Ovary (tissue), 7 donors: ENCODE measurements at regions not wholly inside any gene's neighbourhood (a gene's known extent, or its start where the extent isn't known, plus 50 kb on each side); places are given as distances from the start of the nearest gene placed in this dataset.

Experiments used
- DNase-seq, 5 donors: peaks; one replicate each; pipeline ENCODE4 v3.0.0-alpha.2; 2019 to 2020
- H3K27ac ChIP-seq, 2 donors: fragments of 200-600 bp; one replicate each; pipeline versions ENCODE4 v1.5.1 to v1.8.0; 2019 to 2022
- H3K27me3 ChIP-seq: fragments of 200-600 bp; one replicate; pipeline ENCODE4 v1.8.0; 2022
- H3K36me3 ChIP-seq: fragments of 200-600 bp; sonication (generic); one replicate; pipeline ENCODE4 v1.5.1; 2019
- H3K4me1 ChIP-seq: one replicate; pipeline ENCODE4 v1.8.1; 2013; ENCODE audit warnings: mild to moderate bottlenecking, moderate library complexity; ENCODE audit not compliant: insufficient read depth
- H3K4me3 ChIP-seq: fragments of 200-600 bp; sonication (generic); one replicate; pipeline ENCODE4 v1.5.1; 2017
- H3K9me3 ChIP-seq, 2 donors: fragments of 200-600 bp in 1 of 2; sonication (generic) in 1 of 2; one replicate each; pipeline versions ENCODE4 v1.5.1 to v1.8.1; 2013 to 2019; ENCODE audit warnings: mild to moderate bottlenecking in 1 of 2, moderate library complexity in 1 of 2
- EP300 ChIP-seq: sonication (generic); formaldehyde crosslinking; IDR thresholded peaks from one replicate; pipeline ENCODE4 v1.6.1; 2017; ENCODE audit warnings: antibody characterized with exemption
- POLR2A ChIP-seq: fragments of 450-650 bp; IDR thresholded peaks from one replicate; pipeline ENCODE4 v1.6.1; 2017; ENCODE audit warnings: antibody characterized with exemption, mild to moderate bottlenecking, moderate library complexity
- WGBS, 3 donors: extraction: QIAGEN DNeasy Blood & Tissue Kit in 1 of 3; methylation state at CpG; one replicate each; pipeline versions ENCODE4 v1.1.5 to v1.1.7; 2013 to 2017; 5-methylcytosine and 5-hydroxymethylcytosine counted together
- intact Hi-C, 4 donors: fragments of 100-400 bp; cut with DNase I; formaldehyde crosslinking; loops; one replicate each; pipeline versions ENCODE4 v1.11.0 to v1.15.1; 2022 to 2023
- TF ChIP-seq, protein P1 (sequence below), 3 donors: fragments of 450-650 bp in 2 of 3; fragments of 200-600 bp in 1 of 3; IDR thresholded peaks; one replicate each; pipeline versions ENCODE4 v1.5.1 to v1.8.0; 2016 to 2022; ENCODE audit warnings: antibody characterized with exemption in 3 of 3, mild to moderate bottlenecking in 1 of 3
- donor health status: DM: no; HTN: no; CAD: no; lungs with moderate emphysema.
- donor health status: DM: no; HTN: no; CAD: no.
- donor health status: Bipolar disorder and iron deficiency.
- donor health status: DM: no; HTN: no; CAD: no.
- donor health status: DM: yes; HTN: yes; CAD: no.

DNA sequence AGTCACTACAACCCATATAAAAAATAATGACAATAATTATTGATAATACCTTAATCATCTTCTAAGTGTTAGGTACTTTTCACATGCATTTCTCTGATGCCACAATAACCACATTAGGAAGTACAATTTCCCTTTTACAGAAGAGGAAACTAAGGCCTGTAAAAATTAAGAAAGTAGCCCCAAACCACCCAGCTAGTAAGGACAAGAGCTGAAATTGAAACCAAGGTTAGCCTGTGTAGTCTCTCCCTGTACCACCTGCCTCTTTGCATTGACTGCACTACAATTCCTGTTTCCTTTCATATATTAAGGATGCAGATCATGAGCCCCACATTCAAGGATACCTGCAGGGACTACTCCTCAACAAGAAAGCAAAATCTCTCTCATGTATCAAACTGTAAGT, 288.8 kb downstream of the GPATCH2 start:
- DNase-seq = no peak
- Histone ChIP-seq H3K4me1 (no peaks in the 10 kb centered on the region), H3K4me3 (no peak overlapping the region), H3K27ac (no peak overlapping the region), H3K36me3 (no peaks in the 10 kb centered on the region), H3K9me3 (no peaks in the 10 kb centered on the region), H3K27me3 (no peaks in the 10 kb centered on the region)
- TF ChIP-seq EP300 = no peak
- TF ChIP-seq POLR2A = no peak
- TF ChIP-seq, protein P1, sequence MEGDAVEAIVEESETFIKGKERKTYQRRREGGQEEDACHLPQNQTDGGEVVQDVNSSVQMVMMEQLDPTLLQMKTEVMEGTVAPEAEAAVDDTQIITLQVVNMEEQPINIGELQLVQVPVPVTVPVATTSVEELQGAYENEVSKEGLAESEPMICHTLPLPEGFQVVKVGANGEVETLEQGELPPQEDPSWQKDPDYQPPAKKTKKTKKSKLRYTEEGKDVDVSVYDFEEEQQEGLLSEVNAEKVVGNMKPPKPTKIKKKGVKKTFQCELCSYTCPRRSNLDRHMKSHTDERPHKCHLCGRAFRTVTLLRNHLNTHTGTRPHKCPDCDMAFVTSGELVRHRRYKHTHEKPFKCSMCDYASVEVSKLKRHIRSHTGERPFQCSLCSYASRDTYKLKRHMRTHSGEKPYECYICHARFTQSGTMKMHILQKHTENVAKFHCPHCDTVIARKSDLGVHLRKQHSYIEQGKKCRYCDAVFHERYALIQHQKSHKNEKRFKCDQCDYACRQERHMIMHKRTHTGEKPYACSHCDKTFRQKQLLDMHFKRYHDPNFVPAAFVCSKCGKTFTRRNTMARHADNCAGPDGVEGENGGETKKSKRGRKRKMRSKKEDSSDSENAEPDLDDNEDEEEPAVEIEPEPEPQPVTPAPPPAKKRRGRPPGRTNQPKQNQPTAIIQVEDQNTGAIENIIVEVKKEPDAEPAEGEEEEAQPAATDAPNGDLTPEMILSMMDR (IDR thresholded peaks at IDR 0.05) = no peak
- intact Hi-C loops = no loop called here

DNA sequence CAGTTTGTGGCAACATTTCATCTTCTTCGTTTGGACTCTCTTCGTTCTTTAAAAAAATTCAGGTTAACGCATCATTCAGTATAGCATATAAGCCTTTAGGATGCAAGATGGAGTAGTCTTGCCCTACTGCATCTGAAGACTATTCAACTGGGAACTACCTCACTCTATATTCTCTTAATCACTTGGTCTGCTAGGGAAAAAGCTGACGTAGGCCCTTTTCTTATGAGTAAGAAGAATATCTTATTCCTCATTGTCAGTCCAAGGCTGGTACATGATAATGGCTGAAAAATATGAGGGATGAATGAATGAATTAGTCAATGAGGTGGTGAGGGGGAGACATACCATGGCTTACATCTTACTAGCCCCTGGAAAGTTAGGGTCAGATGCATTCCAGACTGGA, 294.2 kb downstream of the GPATCH2 start:
- DNase-seq = no peak
- no peaks in the 10 kb centered on the region for H3K9me3 ChIP-seq
- intact Hi-C loops = no loop called here
- no peak overlapping the region for H3K4me3 ChIP-seq
- TF ChIP-seq EP300 (no peak), POLR2A (no peak)
- TF ChIP-seq, protein P1 (IDR thresholded peaks at IDR 0.05) = no peak
- no peaks in the 10 kb centered on the region for H3K27me3 ChIP-seq
- WGBS, 3 donors = 87 to 91% (median 90%) methylated on average over 4 of the region's 4 CpGs
- H3K4me1 ChIP-seq = no peaks in the 10 kb centered on the region
- H3K27ac ChIP-seq = no peak overlapping the region
- no peaks in the 10 kb centered on the region for H3K36me3 ChIP-seq

DNA sequence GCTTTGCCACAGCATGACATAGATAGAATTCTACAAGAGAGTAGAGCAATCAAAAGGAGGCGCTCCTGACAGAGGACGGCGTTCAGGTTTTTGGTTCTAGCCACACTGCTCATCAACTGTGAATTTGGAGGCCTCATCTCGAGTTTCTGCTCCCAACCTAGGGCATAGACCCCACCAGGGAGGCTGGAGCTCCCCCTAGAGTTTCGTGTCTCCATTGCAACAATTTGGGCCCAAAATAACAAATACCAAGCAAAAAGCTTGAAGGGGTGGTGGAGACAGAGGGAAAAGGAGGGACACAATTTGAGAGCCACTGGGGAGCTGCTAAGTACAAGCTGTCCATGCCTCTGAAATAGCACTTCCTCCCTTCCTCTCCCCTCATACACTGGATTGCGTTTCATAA, 297.0 kb downstream of the GPATCH2 start:
- no peak for DNase-seq
- H3K36me3 ChIP-seq = no peaks in the 10 kb centered on the region
- H3K4me1 ChIP-seq = no peaks in the 10 kb centered on the region
- TF ChIP-seq, protein P1 (IDR thresholded peaks at IDR 0.05) = no peak
- no peak for TF ChIP-seq POLR2A
- TF ChIP-seq EP300 = no peak
- 47 to 56% (median 50%) methylated on average over 6 of the region's 6 CpGs for WGBS, 3 donors
- no peaks in the 10 kb centered on the region for H3K27me3 ChIP-seq
- H3K9me3 ChIP-seq = no peaks in the 10 kb centered on the region
- H3K27ac ChIP-seq = no peak overlapping the region
- intact Hi-C loops = no loop called here
- no peak overlapping the region for H3K4me3 ChIP-seq

DNA sequence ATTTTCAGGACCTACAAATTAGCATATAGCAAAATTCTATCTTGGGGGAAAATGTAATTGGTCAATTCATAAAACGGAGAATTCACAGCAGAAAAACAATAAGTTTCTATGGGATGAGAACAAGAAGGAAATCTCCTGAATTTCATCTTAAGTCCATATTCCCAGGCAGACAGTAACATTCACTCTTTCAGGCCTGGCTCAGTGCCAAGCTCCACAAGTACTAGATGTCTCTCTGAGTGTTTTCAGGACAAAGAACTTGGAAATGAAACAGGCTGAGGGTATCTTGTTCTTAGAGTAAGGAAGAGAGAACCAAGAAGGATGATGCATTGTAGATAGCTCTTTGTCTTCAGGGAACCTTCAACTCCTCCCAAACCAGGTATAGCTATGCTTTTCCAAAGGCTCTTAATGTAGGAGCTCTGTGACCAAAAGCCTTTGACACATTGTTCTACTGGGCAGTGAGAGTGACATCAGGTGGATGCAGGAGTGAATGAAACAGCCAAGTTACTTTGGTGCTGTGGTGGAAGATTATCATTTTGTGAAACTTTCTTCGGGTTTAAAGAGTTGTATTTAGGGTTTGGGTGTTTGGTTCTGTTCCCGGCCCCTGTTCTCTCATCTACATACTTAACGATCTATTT, 298.3 kb downstream of the GPATCH2 start:
- no peak overlapping the region for H3K27ac ChIP-seq
- H3K36me3 ChIP-seq = no peaks in the 10 kb centered on the region
- no peak overlapping the region for H3K4me3 ChIP-seq
- no peaks in the 10 kb centered on the region for H3K4me1 ChIP-seq
- no peaks in the 10 kb centered on the region for H3K9me3 ChIP-seq
- peak in 2 of 5 donors; percentile 19 to 22 for DNase-seq
- WGBS, 3 donors = 77 to 81% (median 78%) methylated on average over 4 of the region's 4 CpGs
- intact Hi-C loops = no loop called here
- TF ChIP-seq, protein P1 (IDR thresholded peaks at IDR 0.05) = no peak
- TF ChIP-seq EP300 = no peak
- H3K27me3 ChIP-seq = no peaks in the 10 kb centered on the region
